HG02588 (cell line): ENCODE measurements at regions not wholly inside any gene's neighbourhood (a gene's known extent, or its start where the extent isn't known, plus 50 kb on each side); places are given as distances from the start of the nearest gene placed in this dataset.

Experiments
- ATAC-seq: cut with Tn5 transposase; IDR thresholded peaks from one replicate; pipeline ENCODE4 v1.9.1; 2021; ENCODE audit warnings: mild to moderate bottlenecking, moderate library complexity; ENCODE audit not compliant: unreplicated experiment

DNA sequence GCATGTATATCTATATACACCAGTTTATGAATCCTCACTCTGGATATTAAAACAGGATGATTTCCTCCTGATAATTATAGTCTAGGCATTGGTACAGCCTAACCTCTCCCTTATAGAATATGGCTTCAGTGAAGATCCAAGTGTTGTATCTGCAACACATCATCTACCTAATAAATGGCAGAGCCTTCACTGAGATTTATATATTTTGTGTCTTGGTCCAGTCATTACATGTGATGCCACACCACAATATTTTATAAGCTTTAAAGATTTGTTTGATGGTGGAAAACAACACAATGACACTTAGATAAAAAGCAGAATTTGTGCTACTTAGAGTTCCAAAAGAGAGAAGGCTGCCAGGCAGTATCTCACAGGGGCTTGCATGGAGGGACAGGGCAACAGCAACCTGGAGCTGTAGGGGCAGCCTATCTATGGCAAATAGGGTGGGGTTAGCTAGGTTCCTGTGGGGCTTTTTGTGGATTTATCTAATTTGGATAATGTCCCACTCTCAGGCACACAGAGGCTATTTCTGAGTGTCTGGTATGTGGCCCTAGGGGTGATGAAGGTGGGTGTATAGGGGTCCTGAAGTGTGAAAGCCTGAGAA, 1736.7 kb upstream of the PRR20A start:
- ATAC-seq, result no peak

- no peak for ATAC-seq
Measured at GRCh38 chr13:55410398-55411330, 1730.1 kb upstream of the PRR20A start.

DNA sequence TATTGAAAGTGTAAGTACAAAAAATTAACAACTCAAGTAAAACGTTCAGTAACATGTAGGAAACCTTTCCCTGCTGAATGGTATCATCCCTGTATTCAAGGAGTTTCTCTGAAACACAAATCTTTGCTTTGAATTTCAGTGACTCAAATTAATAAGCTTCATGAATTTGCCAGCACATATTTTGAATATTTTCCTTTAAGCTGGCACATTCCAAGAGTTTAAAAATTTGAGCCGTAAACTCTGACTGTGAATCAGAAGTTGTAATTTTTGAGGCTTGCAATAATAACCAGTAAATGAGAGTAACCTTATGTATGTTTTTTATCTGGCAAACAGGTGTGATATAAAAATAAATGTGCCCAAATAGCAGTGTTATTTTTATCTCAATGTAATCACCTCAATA, 1722.6 kb upstream of the PRR20A start:
- no peak for ATAC-seq

DNA sequence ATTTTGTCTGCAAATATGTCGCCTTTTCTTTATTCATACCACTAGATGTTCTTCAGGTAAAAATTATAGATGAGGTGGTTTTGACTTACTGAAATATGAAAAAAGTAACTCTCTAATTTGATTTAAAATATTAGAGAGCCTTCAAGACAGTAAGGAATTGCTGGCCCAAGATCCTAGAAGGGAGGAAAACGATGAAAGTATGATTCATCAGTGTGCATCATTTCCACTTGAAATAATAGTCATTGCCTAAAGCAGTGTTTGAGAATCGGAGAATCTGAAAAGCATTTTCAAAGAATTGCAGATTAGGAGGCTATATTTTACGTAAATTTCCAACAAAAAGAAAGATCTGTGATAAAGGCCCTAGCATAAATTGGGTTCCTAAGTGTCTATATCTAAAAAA, 1707.9 kb upstream of the PRR20A start:
- no peak for ATAC-seq

DNA sequence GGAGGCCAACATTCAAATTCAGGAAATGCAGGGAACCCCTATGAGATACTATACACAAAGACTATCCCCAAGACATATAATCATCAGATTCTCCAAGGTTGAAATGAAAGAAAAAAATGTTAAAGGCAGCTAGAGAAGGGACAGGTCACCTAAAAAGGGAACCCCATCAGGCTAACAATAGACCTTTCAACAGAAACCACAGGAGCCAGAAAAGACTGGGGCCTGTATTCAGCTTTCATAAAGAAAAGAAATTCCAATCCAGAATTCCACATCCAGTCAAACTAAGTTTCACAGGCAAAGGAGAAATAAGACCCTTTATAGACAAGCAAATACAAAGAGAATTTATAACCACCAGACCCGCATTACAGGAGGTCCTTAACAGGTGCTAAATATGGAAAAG, 1703.6 kb upstream of the PRR20A start:
- ATAC-seq, result no peak

DNA sequence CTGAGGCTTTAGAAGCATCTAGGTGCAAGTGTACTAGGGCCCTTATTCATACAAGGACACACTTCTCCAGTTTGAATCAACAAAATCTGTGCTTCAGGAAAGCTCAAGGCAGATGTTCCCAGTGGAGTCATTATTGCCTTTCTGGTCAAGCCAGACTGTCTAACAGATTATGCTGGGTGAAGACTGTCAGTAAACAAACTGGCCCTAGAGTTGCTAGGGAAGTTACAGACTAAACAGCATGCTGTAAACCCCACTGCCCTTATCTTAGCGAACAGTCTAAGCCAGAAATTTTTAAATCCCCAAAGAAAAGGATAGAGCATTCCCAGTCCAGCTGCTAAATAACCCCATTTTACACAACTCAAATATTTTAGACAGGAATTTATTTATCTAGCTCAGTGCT, 1701.3 kb upstream of the PRR20A start:
- ATAC-seq, result no peak

DNA sequence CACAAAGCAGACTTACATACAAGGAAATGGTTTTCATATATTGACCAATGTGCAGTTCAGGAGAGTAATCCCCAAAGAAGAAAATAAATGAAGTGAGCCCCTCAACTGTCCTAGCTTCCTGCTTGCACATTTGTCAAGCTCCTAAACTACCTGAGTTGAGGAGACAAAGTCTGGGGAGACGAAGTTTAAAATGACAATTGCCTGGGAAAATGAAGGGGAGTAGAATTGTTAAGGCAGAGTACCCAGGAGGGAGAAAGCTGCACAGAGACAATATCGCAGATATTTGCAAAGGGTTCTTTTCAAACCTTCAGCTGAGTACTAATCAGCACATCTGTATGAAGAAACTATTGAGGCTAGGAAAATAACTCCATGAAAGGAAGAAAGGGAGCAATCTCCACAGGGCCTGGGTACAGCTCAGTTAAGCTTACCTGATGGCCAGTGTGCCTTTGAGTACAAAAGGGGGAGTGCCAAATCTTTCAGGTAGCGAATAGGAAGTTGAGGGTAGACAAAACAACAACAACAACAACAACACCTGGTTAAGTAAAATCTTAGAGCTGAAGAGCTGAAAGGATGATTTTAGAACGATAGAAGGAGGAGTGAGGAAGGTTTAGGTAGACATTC, 1700.1 kb upstream of the PRR20A start:
- no peak for ATAC-seq

DNA sequence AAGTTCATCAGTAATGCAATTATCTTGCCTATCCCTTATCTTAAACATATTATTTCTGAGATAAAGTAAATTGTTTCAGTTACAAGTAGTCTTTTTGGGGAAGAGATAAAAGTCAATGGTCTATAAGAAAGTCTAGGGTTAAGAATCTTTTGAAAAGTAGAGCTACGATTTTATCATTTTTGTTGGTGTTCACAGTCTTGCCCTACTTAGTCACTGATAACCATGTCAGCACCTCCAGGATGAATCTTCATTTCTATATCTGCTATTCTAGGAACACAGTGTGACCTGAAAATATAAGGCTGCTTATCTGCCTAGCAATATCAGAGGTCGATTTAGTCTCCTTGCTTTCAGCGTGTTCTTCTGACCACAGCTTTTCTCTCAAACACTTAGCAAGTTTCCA, 1676.5 kb upstream of the PRR20A start:
- ATAC-seq, result no peak

DNA sequence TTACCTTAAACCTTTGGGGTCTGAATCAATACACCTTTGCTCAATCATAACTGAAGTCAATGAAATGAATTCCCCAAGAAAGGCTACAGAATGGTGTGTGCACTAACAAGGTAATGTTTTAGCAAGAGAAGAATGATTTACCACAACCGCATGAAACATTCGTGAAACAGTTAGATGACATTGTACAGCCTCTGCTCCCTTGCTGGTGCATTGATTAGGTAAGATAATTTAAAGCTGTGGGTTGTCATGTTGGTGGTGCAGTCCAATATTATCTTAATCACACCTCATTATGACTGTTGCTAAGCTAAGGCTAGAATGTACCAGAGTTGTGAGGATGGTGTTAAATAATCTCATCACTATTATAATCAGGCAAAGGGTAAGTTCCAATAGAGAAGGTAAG, 1673.2 kb upstream of the PRR20A start:
- ATAC-seq, result no peak

- ATAC-seq, result no peak
Measured at GRCh38 chr13:55483626-55484158, 1657.0 kb upstream of the PRR20A start.

- ATAC-seq, result no peak
Measured at GRCh38 chr13:55493297-55493696, 1647.4 kb upstream of the PRR20A start.

GRCh38 chr13:55497486-55497885, 1643.2 kb upstream of the PRR20A start:
- no peak for ATAC-seq

DNA sequence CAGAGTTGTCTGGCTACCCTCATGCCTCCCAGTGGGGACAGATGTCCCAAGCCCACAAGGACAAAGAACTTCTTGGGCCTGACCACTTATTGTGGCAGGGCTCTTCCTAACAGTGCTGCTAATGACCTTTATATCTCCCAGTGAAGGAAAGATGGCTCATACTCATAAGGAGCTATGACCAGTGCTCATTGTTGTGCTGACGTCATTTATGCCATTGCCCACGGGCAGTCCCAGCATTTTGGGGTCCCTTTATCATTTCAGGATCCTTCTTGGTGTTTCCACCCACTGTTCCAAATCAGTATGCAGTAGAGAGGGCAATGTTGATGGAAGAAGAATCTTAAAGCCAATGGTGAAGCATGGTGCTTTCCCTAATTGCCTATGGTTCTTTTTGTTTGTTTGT, 1640.0 kb upstream of the PRR20A start:
- ATAC-seq, result no peak

DNA sequence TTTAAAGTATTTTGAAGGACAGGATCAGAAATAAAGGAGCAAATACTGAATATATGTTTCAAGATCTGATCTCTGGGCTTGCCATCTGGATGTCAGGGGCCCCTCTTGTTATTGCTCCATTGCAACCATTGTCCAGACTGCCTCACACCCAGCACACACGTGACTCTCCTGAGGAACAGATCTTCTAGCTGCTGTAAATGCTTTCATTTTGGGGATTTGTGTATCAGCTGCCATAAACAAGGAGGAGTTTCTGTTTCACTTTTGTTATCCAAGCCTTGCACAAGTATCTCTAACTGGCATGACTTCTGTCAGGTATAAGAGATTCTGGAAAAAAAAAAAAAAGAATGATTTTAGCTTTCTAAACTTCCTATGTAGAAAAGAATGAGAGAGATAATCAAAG, 1624.1 kb upstream of the PRR20A start:
- ATAC-seq, result no peak

- ATAC-seq, result no peak
Measured at GRCh38 chr13:55517312-55517711, 1623.4 kb upstream of the PRR20A start.

- ATAC-seq, result no peak
Measured at GRCh38 chr13:55528434-55528833, 1612.3 kb upstream of the PRR20A start.

GRCh38 chr13:55534306-55534705, 1606.4 kb upstream of the PRR20A start:
- ATAC-seq, result no peak

DNA sequence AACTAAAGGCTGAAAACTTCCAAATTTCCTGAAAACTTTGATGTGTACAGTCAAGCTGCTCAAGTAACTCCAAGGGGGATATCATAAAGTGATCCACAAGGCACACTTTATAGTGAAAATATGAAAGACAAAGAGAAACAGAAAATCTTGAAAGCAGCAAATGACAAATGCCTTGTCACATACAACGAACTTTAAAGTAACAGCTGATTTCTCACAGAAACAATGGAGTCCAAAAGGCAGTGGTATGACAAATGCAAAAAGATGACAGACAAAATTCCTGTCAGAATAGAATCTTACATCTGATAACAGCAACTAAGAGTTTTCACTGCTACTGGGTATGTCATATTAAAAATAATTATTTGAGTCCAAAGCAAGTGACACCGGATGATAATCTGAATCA, 1602.3 kb upstream of the PRR20A start:
- ATAC-seq, result no peak

DNA sequence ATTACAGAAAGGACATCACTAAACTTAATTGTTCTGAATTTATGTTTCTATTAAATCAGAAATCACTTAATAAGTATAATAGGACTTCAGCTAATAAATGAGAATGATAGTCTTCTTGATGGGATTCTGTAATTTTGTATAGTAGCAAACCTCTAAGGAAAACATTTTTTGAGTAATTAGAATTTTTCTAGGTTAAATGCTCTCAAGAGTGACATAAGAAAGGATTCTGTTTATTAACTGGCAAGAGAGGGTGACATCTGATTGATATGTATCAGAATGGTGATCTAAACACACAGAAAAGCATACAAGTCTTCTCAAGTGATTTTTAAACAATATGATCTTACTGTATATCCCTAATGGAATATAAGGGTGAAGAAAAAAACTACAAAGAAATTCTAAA, 1597.7 kb upstream of the PRR20A start:
- ATAC-seq, result no peak

- ATAC-seq, result no peak
Measured at GRCh38 chr13:55550624-55551023, 1590.1 kb upstream of the PRR20A start.

DNA sequence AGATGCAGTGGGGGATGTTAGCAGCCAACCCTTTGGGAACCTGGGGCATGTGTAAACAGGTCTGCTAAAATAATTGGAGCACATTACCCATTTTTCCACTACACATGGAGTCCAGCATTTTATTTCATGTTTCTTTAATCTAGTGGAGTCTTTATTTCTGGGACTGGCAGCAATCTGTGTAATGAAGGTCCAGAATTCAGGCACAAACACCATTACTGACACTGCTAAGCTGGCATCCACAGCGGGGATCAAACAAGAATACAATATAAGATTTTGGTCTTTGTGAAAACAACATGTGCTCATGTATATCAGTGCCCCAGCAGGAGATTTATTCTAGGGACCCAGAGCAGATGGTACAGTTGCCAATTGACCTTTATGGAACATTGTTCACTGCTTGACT, 1587.0 kb upstream of the PRR20A start:
- ATAC-seq, result no peak

DNA sequence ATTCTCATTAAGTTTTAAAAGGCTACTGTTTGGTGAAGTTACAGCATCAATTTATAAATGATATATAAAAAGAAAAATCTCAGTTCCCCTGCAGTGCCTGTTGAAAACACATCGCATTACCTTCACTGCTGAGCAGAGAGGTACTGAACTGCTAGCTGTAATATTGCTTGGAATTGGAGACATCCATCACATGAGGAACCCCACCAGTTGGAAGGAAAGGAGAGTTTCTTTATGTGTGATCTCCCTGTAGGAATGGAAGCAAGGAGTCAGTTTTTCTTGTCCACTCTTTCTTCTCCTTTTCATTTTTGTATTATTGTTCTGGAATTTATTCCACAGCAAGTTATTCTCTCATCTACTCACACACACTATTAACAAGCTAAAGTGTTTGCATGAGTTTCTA, 1586.0 kb upstream of the PRR20A start:
- ATAC-seq, result no peak
